K562 (cell line): ENCODE measurements at regions not wholly inside any gene's neighbourhood (a gene's known extent, or its start where the extent isn't known, plus 50 kb on each side); places are given as distances from the start of the nearest gene placed in this dataset.

Experiments used
- ATAC-seq: fragments of 200-7000 bp; cut with Tn5 transposase; 3 replicates; pipeline ENCODE4 v1.9.1; 2020; ENCODE audit warnings: moderate library complexity
- BruUV-seq: library from RNA; stranded (reverse); fragments of 400-500 nt; replicated peaks from 2 replicates; lab custom pipeline; 2021; lab: Mats Ljungman, UMichigan
- CTCF ChIA-PET: fragments of 300-600 bp; formaldehyde crosslinking; extraction: SDS; loops from one replicate; lab custom pipeline; 2021; ENCODE audit warnings: low intra/inter-chr PET ratio; lab: Yijun Ruan, JAX
- POLR2A ChIA-PET: fragments of 300-600, 350-650 bp; sonication (Branson Sonifier 250); formaldehyde crosslinking; extraction: SDS; loops from one replicate; lab custom pipeline; 2021; ENCODE audit warnings: antibody characterized with exemption, inconsistent platforms; lab: Yijun Ruan, JAX
- DNase-seq, 4 experiments: peaks; one replicate each; pipeline versions ENCODE4 v3.0.0 to v3.0.0-alpha.2; 2011 to 2018; ENCODE audit warnings: low spot score in 3 of 4, mixed read lengths in 3 of 4; ENCODE audit errors: extremely low read depth in 1 of 4
- FAIRE-seq: peaks from 2 replicates; lab custom pipeline; 2011; peaks lifted over from hg19 to GRCh38; lab: Jason Lieb, UNC
- H2AFZ ChIP-seq: 2 replicates; pipeline ENCODE4 v1.6.0; 2011; ENCODE audit warnings: low read depth, low read length, control low read depth, inconsistent platforms
- H3K27ac ChIP-seq: fragments of 200-600 bp; 3 replicates; pipeline ENCODE4 v1.8.0; 2011; ENCODE audit warnings: low read depth, mild to moderate bottlenecking, control low read depth, inconsistent platforms, low read length, moderate library complexity, mixed read lengths; ENCODE audit errors: extremely low read depth
- H3K27me3 ChIP-seq, 2 experiments: fragments of 300-600 bp in 1 of 2; 2 replicates in 1 of 2; 3 replicates in 1 of 2; pipeline versions ENCODE4 v1.6.0 to v1.8.0; 2011; ENCODE audit warnings: inconsistent platforms in 2 of 2, low read length in 2 of 2, mild to moderate bottlenecking in 1 of 2, mixed read lengths in 1 of 2, moderate library complexity in 1 of 2; ENCODE audit not compliant: control insufficient read depth in 2 of 2, insufficient read depth in 2 of 2
- H3K36me3 ChIP-seq: fragments of 300-600 bp; 3 replicates; pipeline ENCODE4 v1.8.0; 2011; ENCODE audit warnings: mild to moderate bottlenecking, low read length, inconsistent platforms; ENCODE audit not compliant: control insufficient read depth, insufficient read depth
- H3K4me1 ChIP-seq, 2 experiments: fragments of 200-600 bp in 1 of 2; replicated peaks in 1 of 2; 2 replicates in 1 of 2; 3 replicates in 1 of 2; pipeline versions ENCODE4 v1.5.1 to v1.8.0; 2011; ENCODE audit warnings: inconsistent platforms in 2 of 2, low read length in 2 of 2, mild to moderate bottlenecking in 1 of 2, mixed read lengths in 1 of 2, moderate library complexity in 1 of 2; ENCODE audit not compliant: control insufficient read depth in 2 of 2, insufficient read depth in 2 of 2
- H3K4me2 ChIP-seq: 2 replicates; pipeline ENCODE4 v1.6.1; 2011; ENCODE audit warnings: low read length, control low read depth, inconsistent platforms, mixed read lengths; ENCODE audit not compliant: insufficient read depth
- H3K4me3 ChIP-seq: fragments of 200-600 bp; sonication (generic), shearing (Covaris generic); 2 replicates; pipeline ENCODE4 v1.5.1; 2016; ENCODE audit warnings: control low read depth, inconsistent platforms
- H3K79me2 ChIP-seq: fragments of 200-600 bp; 3 replicates; pipeline ENCODE4 v1.8.0; 2011; ENCODE audit warnings: low read length, inconsistent platforms; ENCODE audit not compliant: control insufficient read depth, insufficient read depth
- H3K9ac ChIP-seq, 2 experiments: 2 replicates each; pipeline versions ENCODE4 v1.6.0 to v1.6.1; 2011; ENCODE audit warnings: low read depth in 2 of 2, low read length in 2 of 2, control low read depth in 1 of 2, inconsistent platforms in 1 of 2, mild to moderate bottlenecking in 1 of 2, mixed read lengths in 1 of 2; ENCODE audit not compliant: insufficient read depth in 1 of 2
- H3K9me1 ChIP-seq: one replicate; pipeline ENCODE4 v1.6.0; 2011; ENCODE audit warnings: inconsistent platforms, mild to moderate bottlenecking, low read length, moderate library complexity; ENCODE audit not compliant: control insufficient read depth, insufficient read depth
- H3K9me3 ChIP-seq: replicated peaks from 2 replicates; pipeline ENCODE4 v1.5.1; 2011; ENCODE audit warnings: low read depth, low read length, inconsistent platforms; ENCODE audit not compliant: control insufficient read depth, insufficient read depth
- H4K20me1 ChIP-seq: replicated peaks from 2 replicates; pipeline ENCODE4 v1.6.1; 2011; ENCODE audit warnings: low read length, inconsistent platforms, mixed read lengths; ENCODE audit not compliant: control insufficient read depth, insufficient read depth
- CHD1 ChIP-seq: fragments of 200-600 bp; sonication (generic); IDR thresholded peaks from one replicate; pipeline ENCODE4 v1.6.1; 2012; ENCODE audit warnings: mild to moderate bottlenecking, moderate library complexity, low read length, inconsistent platforms
- GABPA ChIP-seq: fragments of 200-800 bp; sonication (Bioruptor generic); conservative IDR thresholded peaks from 2 replicates; pipeline ENCODE4 v1.6.1; 2016; ENCODE audit warnings: low read depth, missing genetic modification characterization, missing compliant biosample characterization
- HEY1 ChIP-seq: fragments of 250-450 bp; sonication (Bioruptor Pico); IDR thresholded peaks from 2 replicates; pipeline ENCODE4 v1.5.0; 2020; ENCODE audit warnings: mild to moderate bottlenecking, moderate library complexity, borderline replicate concordance
- MEIS2 ChIP-seq: fragments of 450-650 bp; IDR thresholded peaks from 2 replicates; pipeline ENCODE4 v1.6.1; 2014; ENCODE audit warnings: mild to moderate bottlenecking; ENCODE audit not compliant: partially characterized antibody
- NCOA4 ChIP-seq: fragments of 450-650 bp; IDR thresholded peaks from 2 replicates; pipeline ENCODE4 v1.6.1; 2018; ENCODE audit warnings: mild to moderate bottlenecking; ENCODE audit not compliant: partially characterized antibody
- NFATC3 ChIP-seq: fragments of 450-650 bp; IDR thresholded peaks from 2 replicates; pipeline ENCODE4 v1.6.1; 2017; ENCODE audit warnings: mild to moderate bottlenecking
- NR2C2 ChIP-seq, 2 experiments: fragments of 200-800 bp in 1 of 2; sonication (Bioruptor generic) in 1 of 2; sonication (generic) in 1 of 2; formaldehyde crosslinking in 1 of 2; IDR thresholded peaks; 2 replicates each; pipeline versions ENCODE4 v1.6.1 to v1.8.0; 2016 to 2022; ENCODE audit warnings: mild to moderate bottlenecking in 1 of 2, missing compliant biosample characterization in 1 of 2, missing genetic modification characterization in 1 of 2, missing genetic modification reagents in 1 of 2
- PBX2 ChIP-seq, 2 experiments: IDR thresholded peaks in 1 of 2; conservative IDR thresholded peaks in 1 of 2; 2 replicates each; pipeline ENCODE4 v1.6.1; 2016; ENCODE audit warnings: low read depth in 2 of 2, mild to moderate bottlenecking in 1 of 2, missing compliant biosample characterization in 1 of 2, missing genetic modification characterization in 1 of 2, moderate library complexity in 1 of 2
- RHOXF2B ChIP-seq: fragments of 250-450 bp; sonication (Bioruptor Pico); conservative IDR thresholded peaks from 2 replicates; pipeline ENCODE4 v1.5.1; 2021
- TCF7 ChIP-seq: sonication (generic); IDR thresholded peaks from 2 replicates; pipeline ENCODE4 v1.6.1; 2016; ENCODE audit warnings: antibody characterized with exemption, borderline replicate concordance
- ZNF445 ChIP-seq: fragments of 250-450 bp; sonication (Bioruptor Pico); IDR thresholded peaks from 2 replicates; pipeline ENCODE4 v1.4.0; 2020; ENCODE audit warnings: low read depth, mild to moderate bottlenecking, moderate library complexity
- WGBS: fragments of 100-300 bp; shearing (Covaris generic); methylation state at CpG from one replicate; pipeline ENCODE4 v1.1.6; 2016; ENCODE audit warnings: low coverage, mixed read lengths; ENCODE audit not compliant: insufficient coverage; ENCODE audit errors: missing lambda C conversion rate; 5-methylcytosine and 5-hydroxymethylcytosine counted together
- in situ Hi-C: fragments of 300-500 bp; cut with MboI; formaldehyde crosslinking; loops from 4 replicates; pipeline ENCODE4 v1.15.0; 2018; ENCODE audit warnings: inconsistent platforms, mixed read lengths
- intact Hi-C: fragments of 100-400 bp; cut with micrococcal nuclease; formaldehyde crosslinking; loops from 2 replicates; pipeline ENCODE4 v1.14.2; 2022
- TF ChIP-seq, protein P1 (sequence below): fragments of 450-650 bp; IDR thresholded peaks from 2 replicates; pipeline ENCODE4 v1.7.0; 2016; ENCODE audit warnings: borderline replicate concordance

DNA sequence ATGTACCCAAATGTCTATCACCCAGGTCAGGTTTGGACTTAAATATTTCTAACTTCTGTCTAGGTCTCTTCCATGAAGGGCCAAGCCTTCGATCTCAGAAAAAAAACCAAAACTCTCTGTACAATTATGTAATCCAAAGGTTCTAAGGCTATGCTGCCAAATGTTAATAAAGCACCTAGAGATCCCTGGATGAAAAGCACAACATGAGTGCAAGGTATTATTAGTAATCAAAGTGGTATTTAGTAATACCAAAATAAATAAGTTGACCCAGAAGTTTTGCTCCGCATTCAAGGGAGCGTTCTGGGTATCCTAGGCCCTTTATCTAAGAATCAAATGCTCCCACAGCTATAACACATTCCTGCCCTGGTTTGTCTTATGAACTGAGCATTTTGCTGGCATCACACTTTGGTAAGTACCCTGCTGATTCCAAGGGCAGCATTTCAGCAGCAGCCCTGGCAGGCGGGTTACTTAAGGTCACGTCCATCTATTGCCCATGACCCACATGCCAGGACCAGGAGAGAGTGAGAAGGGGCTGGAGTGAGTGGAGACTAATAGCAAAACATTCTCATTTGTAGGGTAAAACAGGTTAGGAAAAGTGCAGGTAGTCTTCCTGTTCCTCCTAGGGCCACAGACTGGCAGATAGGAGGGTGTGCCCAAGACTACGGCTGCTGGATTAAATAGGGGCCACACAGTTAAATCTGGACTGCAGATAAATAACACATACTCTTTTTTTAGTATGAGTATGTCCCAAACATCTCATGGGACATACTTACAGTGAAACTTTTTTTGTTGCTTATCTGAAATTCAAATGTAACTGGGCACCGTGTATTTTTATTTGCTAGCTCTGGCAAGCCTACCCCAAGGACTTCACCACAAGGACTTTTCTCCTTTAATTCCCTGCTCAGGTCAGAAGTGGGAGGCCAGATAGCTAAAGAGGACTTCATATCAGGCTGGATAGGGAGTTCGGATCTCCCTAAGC is 76.0 kb upstream of the SNRK start (continued):
- TF ChIP-seq, protein P1, sequence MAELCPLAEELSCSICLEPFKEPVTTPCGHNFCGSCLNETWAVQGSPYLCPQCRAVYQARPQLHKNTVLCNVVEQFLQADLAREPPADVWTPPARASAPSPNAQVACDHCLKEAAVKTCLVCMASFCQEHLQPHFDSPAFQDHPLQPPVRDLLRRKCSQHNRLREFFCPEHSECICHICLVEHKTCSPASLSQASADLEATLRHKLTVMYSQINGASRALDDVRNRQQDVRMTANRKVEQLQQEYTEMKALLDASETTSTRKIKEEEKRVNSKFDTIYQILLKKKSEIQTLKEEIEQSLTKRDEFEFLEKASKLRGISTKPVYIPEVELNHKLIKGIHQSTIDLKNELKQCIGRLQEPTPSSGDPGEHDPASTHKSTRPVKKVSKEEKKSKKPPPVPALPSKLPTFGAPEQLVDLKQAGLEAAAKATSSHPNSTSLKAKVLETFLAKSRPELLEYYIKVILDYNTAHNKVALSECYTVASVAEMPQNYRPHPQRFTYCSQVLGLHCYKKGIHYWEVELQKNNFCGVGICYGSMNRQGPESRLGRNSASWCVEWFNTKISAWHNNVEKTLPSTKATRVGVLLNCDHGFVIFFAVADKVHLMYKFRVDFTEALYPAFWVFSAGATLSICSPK = no peak
- no peak for TF ChIP-seq HEY1
- TF ChIP-seq TCF7 = no peak
- TF ChIP-seq CHD1 = no peak
- no peak for TF ChIP-seq RHOXF2B (CRISPR knock-in tag)
- no peak for TF ChIP-seq NCOA4

GRCh38 chr3:43207628-43208085 is 78.7 kb upstream of the SNRK start:
- Histone ChIP-seq H3K27ac (no peak overlapping the region), H3K4me3 (no peak overlapping the region), H3K36me3 (no peaks in the 10 kb centered on the region), H3K9me1 (no peaks in the 10 kb centered on the region), H3K9me3 (no peaks in the 10 kb centered on the region), H3K4me2 (no peak overlapping the region), H3K4me1 (no peaks in the 10 kb centered on the region; a peak in 1 of 5 replicates), H2AFZ (no peak overlapping the region), H3K9ac (no peak overlapping the region), H4K20me1 (no peaks in the 10 kb centered on the region), H3K79me2 (no peaks in the 10 kb centered on the region), H3K27me3 (peaks cover 27 to 52% of the 10 kb centered on the region in 2 experiments)
- in situ Hi-C loops (no loop called here), intact Hi-C loops (no loop called here)
- no peak for TF ChIP-seq PBX2 (CRISPR knock-in tag; IDR thresholded peaks at IDR 0.05; ENCODE audit: low read depth)
- peak; percentile 82 for TF ChIP-seq PBX2 (tag; conservative IDR thresholded peaks at IDR 0.05; ENCODE audit: low read depth)
- TF ChIP-seq MEIS2 = peak; percentile 49
- TF ChIP-seq NR2C2 (CRISPR knock-in tag; IDR thresholded peaks at IDR 0.05) = no peak
- TF ChIP-seq NR2C2 (tag; IDR thresholded peaks at IDR 0.05) = peak; percentile 13; the same call in 1 of the 2 replicates
- 0 out of 2 replicates have a peak, but pooled peaks have one; percentile 2 for TF ChIP-seq GABPA (tag)
- no peak for TF ChIP-seq ZNF445 (CRISPR knock-in tag)
- TF ChIP-seq NFATC3 = no peak
- WGBS = 3% methylated on average over 3 of the region's 3 CpGs
- FAIRE-seq (no peak), ATAC-seq (no peak), DNase-seq (no peak)
- CTCF ChIA-PET = no interaction called here
- no TSS peak for BruUV-seq
- POLR2A ChIA-PET = no interaction called here
